CD4-positive, CD25-positive, alpha-beta regulatory T cell (primary cell): ENCODE measurements at regions not wholly inside any gene's neighbourhood (a gene's known extent, or its start where the extent isn't known, plus 50 kb on each side); places are given as distances from the start of the nearest gene placed in this dataset.

Experiments
- ATAC-seq, 2 donors: fragments of 150-1000 bp; cut with Tn5 transposase; one replicate each; pipeline ENCODE4 v1.10.0; 2021; ENCODE audit warnings: low read depth in 2 of 2, moderate number of reproducible peaks in 2 of 2, moderate library complexity in 1 of 2
- DNase-seq, 3 donors: peaks; one replicate each; pipeline versions ENCODE4 v3.0.0 to v3.0.0-alpha.2; 2012 to 2022; ENCODE audit warnings: mixed read lengths in 1 of 3
- H3K27ac ChIP-seq: one replicate; pipeline ENCODE4 v1.7.0; 2013; ENCODE audit warnings: mild to moderate bottlenecking, low read length; ENCODE audit not compliant: insufficient read depth, poor library complexity, severe bottlenecking
- H3K27me3 ChIP-seq: one replicate; pipeline ENCODE4 v1.7.0; 2013; ENCODE audit warnings: low read length; ENCODE audit not compliant: control insufficient read depth, insufficient read depth
- H3K36me3 ChIP-seq: one replicate; pipeline ENCODE4 v1.7.0; 2013; ENCODE audit warnings: mild to moderate bottlenecking, low read length, moderate library complexity; ENCODE audit not compliant: control insufficient read depth, insufficient read depth
- H3K4me1 ChIP-seq: 2 replicates; pipeline ENCODE4 v1.7.0; 2013; ENCODE audit warnings: mild to moderate bottlenecking, low read length; ENCODE audit not compliant: insufficient read depth, control insufficient read depth, poor library complexity, severe bottlenecking
- H3K4me3 ChIP-seq: one replicate; pipeline ENCODE4 v1.7.0; 2013; ENCODE audit warnings: low read depth, mild to moderate bottlenecking, low read length, moderate library complexity
- H3K9me3 ChIP-seq, 2 experiments: 1 replicate in 1 of 2; 2 replicates in 1 of 2; pipeline ENCODE4 v1.7.0; 2013; ENCODE audit warnings: low read length in 2 of 2, mild to moderate bottlenecking in 1 of 2, moderate library complexity in 1 of 2; ENCODE audit not compliant: control insufficient read depth in 2 of 2
- H3K27ac Mint-ChIP-seq, 3 donors: one replicate each; pipeline ENCODE4 v1.8.0; 2020 to 2022; ENCODE audit warnings: mild to moderate bottlenecking in 3 of 3, mixed read lengths in 3 of 3, moderate library complexity in 2 of 3
- H3K27me3 Mint-ChIP-seq: one replicate; pipeline ENCODE4 v1.8.0; 2022; ENCODE audit warnings: mild to moderate bottlenecking, mixed read lengths
- H3K36me3 Mint-ChIP-seq: one replicate; pipeline ENCODE4 v1.8.0; 2020; ENCODE audit warnings: mixed read lengths
- H3K4me1 Mint-ChIP-seq, 4 donors: one replicate each; pipeline ENCODE4 v1.8.0; 2020 to 2022; ENCODE audit warnings: mixed read lengths in 4 of 4, mild to moderate bottlenecking in 1 of 4
- H3K4me3 Mint-ChIP-seq, 4 donors: one replicate each; pipeline ENCODE4 v1.8.0; 2020 to 2022; ENCODE audit warnings: mild to moderate bottlenecking in 4 of 4, mixed read lengths in 4 of 4, moderate library complexity in 3 of 4
- H3K9me3 Mint-ChIP-seq, 7 donors: one replicate each; pipeline ENCODE4 v1.8.0; 2020 to 2022; ENCODE audit warnings: mixed read lengths in 7 of 7, mild to moderate bottlenecking in 3 of 7, moderate library complexity in 2 of 7

DNA sequence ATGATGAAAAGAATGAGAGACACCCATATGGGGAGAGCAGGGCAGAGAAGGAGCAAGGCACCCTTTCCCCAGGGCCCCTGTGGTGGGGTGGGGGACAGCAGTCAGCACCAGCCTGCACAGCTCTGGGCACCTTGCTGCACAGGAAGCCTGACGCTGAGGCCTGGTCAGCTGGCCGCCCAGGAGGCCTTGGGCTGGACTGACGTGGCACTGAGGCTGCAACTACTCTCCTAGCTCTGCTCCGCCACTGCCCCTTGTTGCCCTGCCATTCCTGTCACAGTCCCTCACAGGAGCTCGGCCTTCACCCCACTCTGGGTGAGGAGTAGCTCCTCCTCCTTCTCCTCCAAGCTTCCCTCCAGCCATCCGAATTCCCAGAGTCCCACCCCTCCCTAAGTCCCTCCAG, 99.7 kb downstream of the CPN2 start:
- H3K27me3 ChIP-seq, result peaks cover 2% of the 10 kb centered on the region
- Mint-ChIP-seq H3K4me3 (no peak overlapping the region), H3K27me3 (peaks cover 9% of the 10 kb centered on the region), H3K9me3 (no peaks in the 10 kb centered on the region), H3K27ac (no peak overlapping the region), H3K36me3 (no peaks in the 10 kb centered on the region), H3K4me1 (peaks cover 4 to 35% (median 17%) of the 10 kb centered on the region in 4 donors)
- no peak for DNase-seq
- H3K27ac ChIP-seq, result no peak overlapping the region
- H3K9me3 ChIP-seq, result no peaks in the 10 kb centered on the region
- no peaks in the 10 kb centered on the region for H3K36me3 ChIP-seq
- no peak for ATAC-seq
- H3K4me1 ChIP-seq, result peaks cover 15% of the 10 kb centered on the region
- no peak overlapping the region for H3K4me3 ChIP-seq

DNA sequence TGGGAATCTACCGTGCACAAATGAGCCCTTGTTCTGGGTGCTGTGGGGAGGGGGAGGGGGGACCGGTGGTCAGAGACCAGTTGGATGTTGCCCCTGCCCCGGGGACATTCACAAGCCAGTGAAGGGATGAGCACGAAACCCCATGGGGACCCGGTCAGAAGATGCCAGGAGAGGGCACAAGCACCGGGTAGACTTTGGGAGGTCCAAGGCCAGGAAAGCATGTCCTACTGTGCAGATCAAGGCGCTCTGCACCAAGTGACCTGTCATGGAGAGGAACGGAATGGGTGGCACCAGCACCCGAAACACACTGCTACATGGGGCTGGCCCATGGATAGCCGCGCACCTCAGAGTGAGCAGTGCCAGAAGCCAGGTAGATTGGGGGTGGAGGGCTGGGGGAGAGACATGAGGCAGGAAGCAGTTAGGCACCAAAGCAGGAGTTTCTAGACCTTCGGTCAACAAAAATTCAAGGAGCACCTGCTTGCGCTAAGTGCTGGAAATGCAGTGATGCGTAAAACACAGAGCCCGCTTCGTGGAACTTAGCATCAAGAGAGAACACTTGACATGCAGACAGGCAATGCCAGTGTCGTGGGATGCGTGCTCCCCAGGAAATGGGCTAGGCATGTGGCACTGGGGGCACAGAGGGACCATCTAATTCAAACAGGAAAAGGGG, 99.1 kb downstream of the CPN2 start:
- no peaks in the 10 kb centered on the region for H3K36me3 ChIP-seq
- H3K27me3 Mint-ChIP-seq, result peaks cover 9% of the 10 kb centered on the region
- no peak overlapping the region for H3K27ac Mint-ChIP-seq
- H3K4me1 Mint-ChIP-seq, result peaks cover 4 to 38% (median 17%) of the 10 kb centered on the region in 4 donors
- no peak overlapping the region for H3K27ac ChIP-seq
- H3K4me3 Mint-ChIP-seq, result peak overlapping the region in 2 of 4 donors; percentile 38 to 70
- H3K36me3 Mint-ChIP-seq, result no peaks in the 10 kb centered on the region
- DNase-seq (no peak), ATAC-seq (no peak)
- H3K4me1 ChIP-seq, result peaks cover 16% of the 10 kb centered on the region
- H3K9me3 ChIP-seq, result no peaks in the 10 kb centered on the region
- no peak overlapping the region for H3K4me3 ChIP-seq
- no peaks in the 10 kb centered on the region for H3K9me3 Mint-ChIP-seq
- H3K27me3 ChIP-seq, result no peaks in the 10 kb centered on the region

DNA sequence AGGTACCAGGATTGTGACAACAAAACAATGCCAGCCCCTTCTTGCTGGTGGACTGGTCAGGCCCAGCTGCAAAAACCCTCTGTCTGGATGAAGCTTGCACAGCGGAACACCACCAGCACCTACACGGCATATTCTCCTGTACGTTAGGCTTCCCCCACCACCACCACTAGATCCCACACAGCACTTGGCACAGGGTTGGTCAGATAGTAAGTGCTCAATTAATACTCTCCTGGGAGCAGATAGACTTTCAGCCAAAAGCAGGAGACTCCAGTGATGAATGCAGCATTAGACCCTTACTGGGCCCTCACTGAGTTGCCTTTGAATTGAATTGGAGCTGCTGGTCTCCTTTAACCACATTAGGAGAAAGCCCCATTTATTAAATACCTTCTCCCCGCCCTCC, 97.9 kb downstream of the CPN2 start:
- Mint-ChIP-seq H3K36me3 (no peaks in the 10 kb centered on the region), H3K9me3 (peaks cover 0 to 2% (median 0%) of the 10 kb centered on the region in 7 donors), H3K4me1 (peaks cover 4 to 38% (median 17%) of the 10 kb centered on the region in 4 donors), H3K4me3 (no peak overlapping the region), H3K27me3 (peaks cover under 1% of the 10 kb centered on the region), H3K27ac (no peak overlapping the region)
- Histone ChIP-seq H3K27me3 (no peaks in the 10 kb centered on the region), H3K27ac (no peak overlapping the region), H3K4me1 (peaks cover 16% of the 10 kb centered on the region), H3K9me3 (peaks cover 3 to 5% of the 10 kb centered on the region in 2 experiments), H3K36me3 (no peaks in the 10 kb centered on the region), H3K4me3 (no peak overlapping the region)
- ATAC-seq (no peak), DNase-seq (no peak)

DNA sequence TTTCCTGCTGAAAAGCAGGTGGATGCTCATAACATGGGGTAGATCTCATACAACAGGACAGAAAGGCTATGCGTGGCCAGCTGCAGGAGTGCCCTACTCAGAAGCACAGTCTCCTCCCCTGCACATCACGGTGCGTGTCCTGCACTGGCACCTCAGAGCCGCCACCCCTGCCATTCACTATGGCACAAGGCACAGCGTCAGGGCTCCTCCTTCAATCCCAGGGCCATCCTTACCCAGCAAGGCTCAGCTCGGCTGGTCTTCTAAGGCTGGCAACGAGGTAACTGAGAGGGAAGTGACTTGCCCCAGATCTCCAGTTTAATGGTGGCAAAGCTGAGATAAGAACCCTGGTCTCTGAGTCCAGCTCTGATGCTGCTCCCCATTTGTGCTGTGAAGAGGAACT, 97.1 kb downstream of the CPN2 start:
- Histone ChIP-seq H3K9me3 (peaks cover 4 to 8% of the 10 kb centered on the region in 2 experiments), H3K4me3 (no peak overlapping the region), H3K4me1 (peaks cover 16% of the 10 kb centered on the region), H3K27me3 (no peaks in the 10 kb centered on the region), H3K27ac (no peak overlapping the region), H3K36me3 (no peaks in the 10 kb centered on the region)
- Mint-ChIP-seq H3K9me3 (peaks cover 0 to 5% (median 0%) of the 10 kb centered on the region in 7 donors), H3K4me3 (no peak overlapping the region), H3K36me3 (no peaks in the 10 kb centered on the region), H3K4me1 (peaks cover 4 to 38% (median 17%) of the 10 kb centered on the region in 4 donors), H3K27me3 (no peaks in the 10 kb centered on the region), H3K27ac (peak overlapping the region in 2 of 3 donors; percentile 14 to 29)
- no peak for DNase-seq
- ATAC-seq, result no peak

DNA sequence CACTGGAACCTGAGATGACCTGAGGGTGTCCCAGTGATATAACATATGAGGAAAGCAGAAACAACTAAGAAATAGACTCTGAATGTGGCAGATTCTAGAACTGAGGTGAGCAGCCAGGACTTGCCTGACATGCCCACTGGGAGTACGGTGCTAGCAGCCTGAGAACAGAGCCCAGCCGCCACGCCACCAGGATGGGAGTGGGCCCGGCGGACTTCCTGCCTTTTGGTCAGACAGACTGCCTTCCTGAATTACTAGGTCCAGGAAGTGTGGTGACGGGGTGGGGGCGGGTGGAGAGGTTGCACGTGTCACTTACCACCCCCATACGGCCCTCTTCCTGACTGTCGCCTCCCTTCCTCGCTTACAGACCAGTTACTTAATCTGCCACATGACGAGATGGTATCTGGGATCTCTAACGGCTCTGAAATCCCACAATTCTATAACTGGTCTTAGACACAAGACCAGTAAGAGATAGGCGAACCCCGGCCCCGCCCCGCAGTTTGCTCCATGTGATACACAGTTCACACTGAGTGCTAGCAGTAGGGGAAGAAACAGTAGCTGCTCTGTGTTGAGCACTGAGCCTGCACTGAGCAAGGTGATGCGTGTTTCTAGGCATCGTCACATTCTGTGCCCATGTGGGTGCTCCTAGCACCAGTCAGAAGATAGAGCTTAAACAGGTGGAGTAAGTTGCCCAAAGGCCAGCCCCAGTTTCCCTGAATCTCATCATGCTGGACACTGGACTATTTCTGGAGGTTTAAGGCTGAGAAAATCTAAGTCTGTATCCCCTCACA, 95.7 kb downstream of the CPN2 start:
- Histone ChIP-seq H3K9me3 (peaks cover 4 to 8% of the 10 kb centered on the region in 2 experiments), H3K27ac (peak overlapping the region; percentile 51), H3K4me1 (peaks cover 16% of the 10 kb centered on the region), H3K36me3 (no peaks in the 10 kb centered on the region), H3K27me3 (no peaks in the 10 kb centered on the region), H3K4me3 (peak overlapping the region; percentile 59)
- no peaks in the 10 kb centered on the region for H3K27me3 Mint-ChIP-seq
- ATAC-seq (peak; percentile 86 to 88), DNase-seq (peak; percentile 13 to 83 (median 17))
- H3K9me3 Mint-ChIP-seq, result peaks cover 0 to 5% (median 0%) of the 10 kb centered on the region in 7 donors
- peaks cover 4 to 38% (median 17%) of the 10 kb centered on the region in 4 donors for H3K4me1 Mint-ChIP-seq
- peak overlapping the region; percentile 89 to 97 (median 92) for H3K27ac Mint-ChIP-seq
- peak overlapping the region; percentile 47 to 87 (median 83) for H3K4me3 Mint-ChIP-seq
- no peaks in the 10 kb centered on the region for H3K36me3 Mint-ChIP-seq

DNA sequence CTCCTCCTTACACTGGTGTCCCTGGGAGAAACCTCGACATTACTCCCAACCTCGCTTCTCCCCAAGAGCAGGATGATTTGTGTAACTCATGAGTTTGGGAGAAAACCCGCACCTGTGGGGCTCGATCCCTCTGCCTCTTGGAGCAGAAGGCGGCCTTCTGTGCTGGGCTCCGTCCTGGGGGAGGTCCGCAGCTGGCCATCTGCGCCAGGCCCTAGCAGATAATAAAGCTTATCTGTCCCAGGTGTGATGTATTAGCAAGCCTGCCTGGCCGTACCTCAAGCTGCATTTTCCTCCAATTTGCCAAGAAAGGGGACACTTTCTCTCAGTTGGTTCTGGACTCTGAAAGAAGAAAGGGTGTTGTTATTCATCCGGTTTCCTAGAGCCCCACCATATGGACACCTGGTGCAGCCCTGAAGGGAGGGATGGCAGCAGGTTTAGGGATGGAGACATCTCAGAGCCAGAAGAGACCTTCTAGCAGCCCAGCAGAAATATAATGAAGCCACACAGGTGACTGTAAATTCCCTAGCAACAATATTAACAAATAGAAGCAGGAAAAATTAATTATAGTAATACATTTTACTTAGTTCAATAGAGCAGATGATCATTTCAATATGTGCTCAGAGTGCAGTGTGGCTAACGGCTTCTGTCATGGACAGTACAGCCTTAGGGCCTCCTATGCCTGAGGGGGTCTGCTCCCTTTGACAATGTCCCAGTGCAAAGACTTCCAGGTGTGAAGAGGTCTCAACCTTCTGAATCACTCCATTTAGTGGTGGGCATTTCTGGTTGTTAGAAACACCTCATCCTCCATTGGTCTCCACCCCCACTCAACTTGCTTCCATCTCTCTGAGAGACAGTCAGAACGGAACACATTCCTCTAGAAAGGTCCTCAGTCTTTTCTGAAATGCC, 94.8 kb downstream of the CPN2 start:
- Histone ChIP-seq H3K27me3 (no peaks in the 10 kb centered on the region), H3K27ac (no peak overlapping the region), H3K4me1 (peaks cover 16% of the 10 kb centered on the region), H3K36me3 (no peaks in the 10 kb centered on the region), H3K9me3 (peaks cover 4 to 8% of the 10 kb centered on the region in 2 experiments), H3K4me3 (peak overlapping the region; percentile 59)
- ATAC-seq, result no peak
- peak overlapping the region in 2 of 4 donors; percentile 24 to 87 for H3K4me3 Mint-ChIP-seq
- H3K27me3 Mint-ChIP-seq, result no peaks in the 10 kb centered on the region
- peak overlapping the region; percentile 89 to 97 (median 92) for H3K27ac Mint-ChIP-seq
- DNase-seq, result no peak
- no peaks in the 10 kb centered on the region for H3K36me3 Mint-ChIP-seq
- peaks cover 0 to 5% (median 0%) of the 10 kb centered on the region in 7 donors for H3K9me3 Mint-ChIP-seq
- H3K4me1 Mint-ChIP-seq, result peaks cover 4 to 38% (median 17%) of the 10 kb centered on the region in 4 donors

DNA sequence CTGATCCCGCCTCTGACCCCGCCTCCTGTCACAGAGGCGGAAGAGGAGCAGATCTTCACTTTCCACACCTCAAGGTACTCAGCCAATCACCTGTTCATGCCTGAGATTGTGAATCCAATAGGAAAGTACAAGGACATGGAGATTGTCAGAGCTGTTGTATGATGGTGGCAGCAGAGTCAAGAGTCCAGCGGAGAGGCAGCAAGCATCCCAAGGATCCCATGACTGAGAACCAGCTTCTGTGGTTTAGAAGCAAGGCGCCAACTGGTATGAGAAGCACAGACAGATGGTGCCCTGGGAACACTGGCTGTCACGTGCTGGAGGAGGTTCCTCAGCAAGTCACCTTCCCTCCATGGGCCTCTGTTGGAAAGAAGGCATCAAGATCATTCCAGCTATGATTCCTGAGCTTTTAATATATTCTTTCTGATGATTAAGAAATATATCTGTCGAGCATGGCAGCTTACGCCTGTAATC, 93.9 kb downstream of the CPN2 start:
- peak overlapping the region in 1 of 3 donors; percentile 97 for H3K27ac Mint-ChIP-seq

More for the DNA sequence above, 93.9 kb downstream of the CPN2 start:
- Mint-ChIP-seq H3K27me3 (peaks cover 2% of the 10 kb centered on the region), H3K36me3 (no peaks in the 10 kb centered on the region), H3K4me1 (peaks cover 4 to 36% (median 17%) of the 10 kb centered on the region in 4 donors), H3K4me3 (no peak overlapping the region), H3K9me3 (peaks cover 0 to 5% (median 0%) of the 10 kb centered on the region in 7 donors)
- Histone ChIP-seq H3K36me3 (no peaks in the 10 kb centered on the region), H3K27me3 (no peaks in the 10 kb centered on the region), H3K27ac (no peak overlapping the region), H3K9me3 (peaks cover 4 to 8% of the 10 kb centered on the region in 2 experiments), H3K4me3 (no peak overlapping the region), H3K4me1 (peaks cover 16% of the 10 kb centered on the region)
- ATAC-seq (no peak), DNase-seq (no peak)
